ENCODE measurements at regions not wholly inside any gene's neighbourhood (a gene's known extent, or its start where the extent isn't known, plus 50 kb on each side); places are given as distances from the start of the nearest gene placed in this dataset.

GRCh38 chr5:165282491-165282890 is 1777.1 kb downstream of the MAT2B start:
- no peak overlapping the region for H3K27ac ChIP-seq (ENCODE audit: low read length)
- H3K9me3 ChIP-seq (ENCODE audit: control insufficient read depth in 2 of 2, low read length in 2 of 2), result no peaks in the 10 kb centered on the region
- H3K36me3 ChIP-seq (ENCODE audit: control insufficient read depth in 2 of 2, insufficient read depth in 2 of 2, low read length in 2 of 2), result no peaks in the 10 kb centered on the region
- H3K9ac ChIP-seq (ENCODE audit: low read length in 2 of 2), result no peak overlapping the region
- H3K27me3 ChIP-seq (ENCODE audit: control insufficient read depth in 1 of 2, insufficient read depth in 2 of 2, low read length in 2 of 2), result no peaks in the 10 kb centered on the region
- H3K4me3 ChIP-seq (ENCODE audit: low read length in 2 of 2), result no peak overlapping the region
- no peaks in the 10 kb centered on the region for H3K4me1 ChIP-seq (ENCODE audit: control insufficient read depth, insufficient read depth, low read length)

- Histone ChIP-seq H3K4me1 (ENCODE audit: control insufficient read depth, insufficient read depth, low read length) (no peaks in the 10 kb centered on the region), H3K27ac (ENCODE audit: low read length) (no peak overlapping the region), H3K36me3 (ENCODE audit: control insufficient read depth in 2 of 2, insufficient read depth in 2 of 2, low read length in 2 of 2) (no peaks in the 10 kb centered on the region), H3K9ac (ENCODE audit: low read length in 2 of 2) (no peak overlapping the region), H3K4me3 (ENCODE audit: low read length in 2 of 2) (no peak overlapping the region), H3K9me3 (ENCODE audit: control insufficient read depth in 2 of 2, low read length in 2 of 2) (no peaks in the 10 kb centered on the region), H3K27me3 (ENCODE audit: control insufficient read depth in 1 of 2, insufficient read depth in 2 of 2, low read length in 2 of 2) (no peaks in the 10 kb centered on the region)
Observed at GRCh38 chr5:165286692-165287091, 1781.3 kb downstream of the MAT2B start.

- no peak overlapping the region for H3K27ac ChIP-seq (ENCODE audit: low read length)
- no peak overlapping the region for H3K4me3 ChIP-seq (ENCODE audit: low read length in 2 of 2)
Observed at GRCh38 chr5:165290535-165290934, 1785.1 kb downstream of the MAT2B start.

DNA sequence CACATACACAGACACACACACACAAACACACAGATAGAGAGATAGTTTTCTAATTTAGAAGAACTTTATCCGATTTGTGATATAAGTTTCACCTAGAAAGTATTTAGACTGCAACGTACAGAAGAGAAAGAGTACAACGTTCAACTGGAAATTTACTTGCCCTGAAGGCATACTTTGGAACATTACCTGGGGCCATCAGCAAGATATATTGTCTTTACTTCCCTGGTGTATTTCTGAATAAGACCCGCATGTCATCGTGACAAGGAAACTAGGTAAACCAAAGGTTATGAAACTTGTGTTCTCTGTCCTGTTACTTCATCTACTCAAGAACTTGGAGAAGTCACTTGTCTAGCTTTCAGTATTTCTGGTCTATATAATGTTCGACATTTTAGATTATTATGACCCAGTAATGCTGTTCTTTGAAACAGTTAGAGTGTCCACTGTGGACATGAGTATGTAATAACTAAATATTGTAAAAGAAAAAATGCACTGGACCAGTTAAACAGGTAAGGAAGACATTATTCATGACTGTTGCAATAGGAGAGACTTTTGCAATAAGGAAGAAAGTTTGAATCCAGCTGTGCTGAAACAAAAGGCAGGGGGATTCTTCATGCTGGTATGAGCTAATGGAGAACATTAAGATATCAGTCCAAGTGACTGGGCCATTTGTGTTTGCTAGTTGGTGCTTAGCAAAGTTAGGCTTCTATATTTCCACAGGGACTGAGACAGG is 1791.1 kb downstream of the MAT2B start:
- H3K36me3 ChIP-seq (ENCODE audit: control insufficient read depth in 2 of 2, insufficient read depth in 2 of 2, low read length in 2 of 2), result no peaks in the 10 kb centered on the region
- no peaks in the 10 kb centered on the region for H3K4me1 ChIP-seq (ENCODE audit: control insufficient read depth, insufficient read depth, low read length)
- no peak overlapping the region for H3K4me3 ChIP-seq (ENCODE audit: low read length in 2 of 2)
- no peak overlapping the region for H3K27ac ChIP-seq (ENCODE audit: low read length)
- no peak overlapping the region for H3K9ac ChIP-seq (ENCODE audit: low read length in 2 of 2)
- H3K9me3 ChIP-seq (ENCODE audit: control insufficient read depth in 2 of 2, low read length in 2 of 2), result no peaks in the 10 kb centered on the region
- no peaks in the 10 kb centered on the region for H3K27me3 ChIP-seq (ENCODE audit: control insufficient read depth in 1 of 2, insufficient read depth in 2 of 2, low read length in 2 of 2)

More at GRCh38 chr5:165290535-165290934, 1785.1 kb downstream of the MAT2B start:
- Histone ChIP-seq H3K4me1 (ENCODE audit: control insufficient read depth, insufficient read depth, low read length) (no peaks in the 10 kb centered on the region), H3K9ac (ENCODE audit: low read length in 2 of 2) (no peak overlapping the region), H3K9me3 (ENCODE audit: control insufficient read depth in 2 of 2, low read length in 2 of 2) (no peaks in the 10 kb centered on the region), H3K36me3 (ENCODE audit: control insufficient read depth in 2 of 2, insufficient read depth in 2 of 2, low read length in 2 of 2) (no peaks in the 10 kb centered on the region), H3K27me3 (ENCODE audit: control insufficient read depth in 1 of 2, insufficient read depth in 2 of 2, low read length in 2 of 2) (no peaks in the 10 kb centered on the region)

DNA sequence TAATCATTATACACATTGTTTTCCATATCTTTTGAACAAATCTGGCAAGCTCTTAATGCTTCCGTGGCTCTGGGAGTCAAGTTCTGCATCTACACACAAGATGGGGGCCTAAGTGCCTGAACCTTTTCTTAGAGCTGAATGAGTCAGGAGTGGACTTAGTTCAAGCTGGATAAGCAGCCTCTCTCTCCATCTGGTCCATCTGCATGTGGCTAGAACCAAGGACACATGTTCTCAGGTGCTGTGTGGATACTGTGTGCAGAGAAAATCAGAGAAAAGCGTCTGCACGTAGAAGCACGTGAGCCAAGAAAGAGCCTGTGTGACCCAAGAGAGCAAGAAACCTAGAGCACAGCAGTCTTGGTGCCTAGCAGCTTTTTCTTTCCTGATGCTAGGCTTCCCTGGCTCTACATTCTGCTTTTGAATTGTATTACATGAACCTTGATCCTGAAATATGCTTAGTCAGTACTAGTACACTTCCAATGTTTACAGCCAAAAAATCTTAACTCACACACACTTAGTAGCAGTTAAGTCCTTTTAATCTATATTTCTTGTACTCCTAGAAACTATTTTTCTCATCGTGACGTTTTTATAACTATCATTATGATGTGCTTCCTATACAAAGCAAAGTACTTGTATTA is 1798.9 kb downstream of the MAT2B start:
- H3K9me3 ChIP-seq (ENCODE audit: control insufficient read depth in 2 of 2, low read length in 2 of 2), result no peaks in the 10 kb centered on the region
- no peak overlapping the region for H3K4me3 ChIP-seq (ENCODE audit: low read length in 2 of 2)
- H3K27ac ChIP-seq (ENCODE audit: low read length), result no peak overlapping the region
- no peaks in the 10 kb centered on the region for H3K36me3 ChIP-seq (ENCODE audit: control insufficient read depth in 2 of 2, insufficient read depth in 2 of 2, low read length in 2 of 2)
- H3K27me3 ChIP-seq (ENCODE audit: control insufficient read depth in 1 of 2, insufficient read depth in 2 of 2, low read length in 2 of 2), result no peaks in the 10 kb centered on the region
- H3K9ac ChIP-seq (ENCODE audit: low read length in 2 of 2), result no peak overlapping the region
- H3K4me1 ChIP-seq (ENCODE audit: control insufficient read depth, insufficient read depth, low read length), result no peaks in the 10 kb centered on the region

DNA sequence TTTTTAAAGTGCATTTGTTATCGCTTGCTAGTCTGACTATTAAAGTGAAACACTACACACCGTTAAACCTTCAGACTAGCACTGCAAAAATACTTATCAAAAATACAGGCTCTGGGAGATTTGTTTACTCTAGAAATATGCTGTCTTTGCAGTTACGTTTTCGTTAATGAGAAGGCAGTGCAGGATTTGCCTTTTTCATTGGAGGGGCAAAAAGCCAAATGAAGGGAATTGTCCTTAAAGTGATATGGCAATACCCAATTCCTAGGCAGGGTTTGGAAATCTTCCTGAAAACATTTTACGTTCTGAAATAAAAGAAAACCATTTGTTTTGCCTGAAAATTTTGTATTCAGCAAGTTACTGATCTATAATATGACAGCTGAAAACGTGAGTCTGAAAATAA is 1800.2 kb downstream of the MAT2B start:
- Histone ChIP-seq H3K9ac (ENCODE audit: low read length in 2 of 2) (no peak overlapping the region), H3K36me3 (ENCODE audit: control insufficient read depth in 2 of 2, insufficient read depth in 2 of 2, low read length in 2 of 2) (no peaks in the 10 kb centered on the region), H3K4me1 (ENCODE audit: control insufficient read depth, insufficient read depth, low read length) (no peaks in the 10 kb centered on the region), H3K27me3 (ENCODE audit: control insufficient read depth in 1 of 2, insufficient read depth in 2 of 2, low read length in 2 of 2) (no peaks in the 10 kb centered on the region), H3K27ac (ENCODE audit: low read length) (no peak overlapping the region), H3K9me3 (ENCODE audit: control insufficient read depth in 2 of 2, low read length in 2 of 2) (no peaks in the 10 kb centered on the region), H3K4me3 (ENCODE audit: low read length in 2 of 2) (no peak overlapping the region)

- Histone ChIP-seq H3K9ac (ENCODE audit: low read length in 2 of 2) (no peak overlapping the region), H3K27me3 (ENCODE audit: control insufficient read depth in 1 of 2, insufficient read depth in 2 of 2, low read length in 2 of 2) (no peaks in the 10 kb centered on the region), H3K4me1 (ENCODE audit: control insufficient read depth, insufficient read depth, low read length) (no peaks in the 10 kb centered on the region), H3K9me3 (ENCODE audit: control insufficient read depth in 2 of 2, low read length in 2 of 2) (no peaks in the 10 kb centered on the region), H3K36me3 (ENCODE audit: control insufficient read depth in 2 of 2, insufficient read depth in 2 of 2, low read length in 2 of 2) (no peaks in the 10 kb centered on the region), H3K4me3 (ENCODE audit: low read length in 2 of 2) (no peak overlapping the region), H3K27ac (ENCODE audit: low read length) (no peak overlapping the region)
Observed at GRCh38 chr5:165309446-165309845, 1804.0 kb downstream of the MAT2B start.

GRCh38 chr5:165310031-165310430 is 1804.6 kb downstream of the MAT2B start:
- H3K27ac ChIP-seq (ENCODE audit: low read length), result no peak overlapping the region
- no peaks in the 10 kb centered on the region for H3K27me3 ChIP-seq (ENCODE audit: control insufficient read depth in 1 of 2, insufficient read depth in 2 of 2, low read length in 2 of 2)
- H3K4me3 ChIP-seq (ENCODE audit: low read length in 2 of 2), result no peak overlapping the region

DNA sequence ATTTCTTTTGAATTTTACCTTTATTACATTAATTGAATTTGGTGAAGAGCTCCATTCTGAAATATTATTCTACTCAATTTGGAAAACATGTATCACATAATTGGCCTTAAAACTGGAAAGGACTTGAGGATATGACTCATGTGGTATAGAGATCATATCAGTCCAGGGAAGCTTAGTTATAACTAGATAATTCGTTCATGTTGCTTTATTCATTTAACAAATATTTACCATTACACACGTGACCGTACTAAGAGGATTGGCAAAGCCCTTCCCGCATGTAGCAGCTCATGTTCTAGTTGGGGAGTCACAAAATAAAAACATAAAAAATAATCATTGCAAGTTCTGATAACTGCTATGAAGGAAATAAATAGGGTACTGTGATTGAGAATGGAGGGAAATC is 1816.5 kb downstream of the MAT2B start:
- no peaks in the 10 kb centered on the region for H3K27me3 ChIP-seq (ENCODE audit: control insufficient read depth in 1 of 2, insufficient read depth in 2 of 2, low read length in 2 of 2)
- H3K4me3 ChIP-seq (ENCODE audit: low read length in 2 of 2), result no peak overlapping the region
- H3K9me3 ChIP-seq (ENCODE audit: control insufficient read depth in 2 of 2, low read length in 2 of 2), result no peaks in the 10 kb centered on the region
- H3K36me3 ChIP-seq (ENCODE audit: control insufficient read depth in 2 of 2, insufficient read depth in 2 of 2, low read length in 2 of 2), result no peaks in the 10 kb centered on the region
- no peak overlapping the region for H3K27ac ChIP-seq (ENCODE audit: low read length)
- H3K4me1 ChIP-seq (ENCODE audit: control insufficient read depth, insufficient read depth, low read length), result no peaks in the 10 kb centered on the region
- no peak overlapping the region for H3K9ac ChIP-seq (ENCODE audit: low read length in 2 of 2)

More at GRCh38 chr5:165310031-165310430, 1804.6 kb downstream of the MAT2B start:
- Histone ChIP-seq H3K9ac (ENCODE audit: low read length in 2 of 2) (no peak overlapping the region), H3K9me3 (ENCODE audit: control insufficient read depth in 2 of 2, low read length in 2 of 2) (no peaks in the 10 kb centered on the region), H3K4me1 (ENCODE audit: control insufficient read depth, insufficient read depth, low read length) (no peaks in the 10 kb centered on the region), H3K36me3 (ENCODE audit: control insufficient read depth in 2 of 2, insufficient read depth in 2 of 2, low read length in 2 of 2) (no peaks in the 10 kb centered on the region)

GRCh38 chr5:165325221-165325620 is 1819.8 kb downstream of the MAT2B start:
- no peaks in the 10 kb centered on the region for H3K9me3 ChIP-seq (ENCODE audit: control insufficient read depth in 2 of 2, low read length in 2 of 2)
- no peaks in the 10 kb centered on the region for H3K4me1 ChIP-seq (ENCODE audit: control insufficient read depth, insufficient read depth, low read length)
- no peaks in the 10 kb centered on the region for H3K36me3 ChIP-seq (ENCODE audit: control insufficient read depth in 2 of 2, insufficient read depth in 2 of 2, low read length in 2 of 2)
- H3K27ac ChIP-seq (ENCODE audit: low read length), result no peak overlapping the region
- no peak overlapping the region for H3K4me3 ChIP-seq (ENCODE audit: low read length in 2 of 2)
- H3K9ac ChIP-seq (ENCODE audit: low read length in 2 of 2), result no peak overlapping the region
- no peaks in the 10 kb centered on the region for H3K27me3 ChIP-seq (ENCODE audit: control insufficient read depth in 1 of 2, insufficient read depth in 2 of 2, low read length in 2 of 2)

GRCh38 chr5:165327631-165328030 is 1822.2 kb downstream of the MAT2B start:
- H3K27ac ChIP-seq (ENCODE audit: low read length), result no peak overlapping the region
- no peaks in the 10 kb centered on the region for H3K36me3 ChIP-seq (ENCODE audit: control insufficient read depth in 2 of 2, insufficient read depth in 2 of 2, low read length in 2 of 2)
- H3K9me3 ChIP-seq (ENCODE audit: control insufficient read depth in 2 of 2, low read length in 2 of 2), result no peaks in the 10 kb centered on the region
- no peak overlapping the region for H3K4me3 ChIP-seq (ENCODE audit: low read length in 2 of 2)
- H3K27me3 ChIP-seq (ENCODE audit: control insufficient read depth in 1 of 2, insufficient read depth in 2 of 2, low read length in 2 of 2), result no peaks in the 10 kb centered on the region
- no peak overlapping the region for H3K9ac ChIP-seq (ENCODE audit: low read length in 2 of 2)
- no peaks in the 10 kb centered on the region for H3K4me1 ChIP-seq (ENCODE audit: control insufficient read depth, insufficient read depth, low read length)

Data from stomach smooth muscle (tissue), 2 donors.